ENCODE measurements at regions not wholly inside any gene's neighbourhood (a gene's known extent, or its start where the extent isn't known, plus 50 kb on each side); places are given as distances from the start of the nearest gene placed in this dataset.

GRCh38 chr5:6829150-6829784, 116.0 kb downstream of the TENT4A start:
- TF ChIP-seq EZH2phosphoT487 (IDR thresholded peaks at IDR 0.05; ENCODE audit: borderline replicate concordance, low read length) (no peak), CTCF (IDR thresholded peaks at IDR 0.05; ENCODE audit: low read depth, low read length, poor library complexity, severe bottlenecking) (no peak)
- H3K27ac ChIP-seq (ENCODE audit: low read depth, low read length), result no peak overlapping the region
- no peaks in the 10 kb centered on the region for H3K27me3 ChIP-seq (ENCODE audit: control insufficient read depth, low read length)
- H3K4me1 ChIP-seq (ENCODE audit: control insufficient read depth, low read length), result no peaks in the 10 kb centered on the region
- H3F3A ChIP-seq (ENCODE audit: control insufficient read depth, insufficient read depth), result no peaks in the 10 kb centered on the region
- H3K9me3 ChIP-seq (ENCODE audit: control insufficient read depth, insufficient read depth, low read length), result peaks cover 9% of the 10 kb centered on the region; the same call in 1 of the 2 replicates
- H3K36me3 ChIP-seq (ENCODE audit: control insufficient read depth, low read length), result no peaks in the 10 kb centered on the region
- H3K4me3 ChIP-seq (ENCODE audit: low read length), result no peak overlapping the region
- H3K79me2 ChIP-seq (ENCODE audit: control insufficient read depth, low read length), result no peaks in the 10 kb centered on the region
- no peaks in the 10 kb centered on the region for H4K20me1 ChIP-seq (ENCODE audit: control insufficient read depth, insufficient read depth, low read depth, low read length)
- H3K4me2 ChIP-seq (ENCODE audit: low read length), result no peak overlapping the region
- H3K9me2 ChIP-seq (replicated peaks; ENCODE audit: control insufficient read depth, low read length), result no peaks in the 10 kb centered on the region

GRCh38 chr5:6830643-6831239, 117.5 kb downstream of the TENT4A start:
- H3K9me3 ChIP-seq (ENCODE audit: control insufficient read depth, insufficient read depth, low read length), result peaks cover 9% of the 10 kb centered on the region; the same call in 1 of the 2 replicates
- H3K9me2 ChIP-seq (replicated peaks; ENCODE audit: control insufficient read depth, low read length), result no peaks in the 10 kb centered on the region
- no peaks in the 10 kb centered on the region for H3K36me3 ChIP-seq (ENCODE audit: control insufficient read depth, low read length)
- TF ChIP-seq CTCF (IDR thresholded peaks at IDR 0.05; ENCODE audit: low read depth, low read length, poor library complexity, severe bottlenecking), result no peak
- no peak for TF ChIP-seq EZH2phosphoT487 (IDR thresholded peaks at IDR 0.05; ENCODE audit: borderline replicate concordance, low read length)
- no peak overlapping the region for H3K27ac ChIP-seq (ENCODE audit: low read depth, low read length)
- no peaks in the 10 kb centered on the region for H3K4me1 ChIP-seq (ENCODE audit: control insufficient read depth, low read length)
- no peaks in the 10 kb centered on the region for H3K79me2 ChIP-seq (ENCODE audit: control insufficient read depth, low read length)
- no peaks in the 10 kb centered on the region for H3K27me3 ChIP-seq (ENCODE audit: control insufficient read depth, low read length)
- H3K4me3 ChIP-seq (ENCODE audit: low read length), result no peak overlapping the region
- H4K20me1 ChIP-seq (ENCODE audit: control insufficient read depth, insufficient read depth, low read depth, low read length), result no peaks in the 10 kb centered on the region
- no peak overlapping the region for H3K4me2 ChIP-seq (ENCODE audit: low read length)
- H3F3A ChIP-seq (ENCODE audit: control insufficient read depth, insufficient read depth), result no peaks in the 10 kb centered on the region

DNA sequence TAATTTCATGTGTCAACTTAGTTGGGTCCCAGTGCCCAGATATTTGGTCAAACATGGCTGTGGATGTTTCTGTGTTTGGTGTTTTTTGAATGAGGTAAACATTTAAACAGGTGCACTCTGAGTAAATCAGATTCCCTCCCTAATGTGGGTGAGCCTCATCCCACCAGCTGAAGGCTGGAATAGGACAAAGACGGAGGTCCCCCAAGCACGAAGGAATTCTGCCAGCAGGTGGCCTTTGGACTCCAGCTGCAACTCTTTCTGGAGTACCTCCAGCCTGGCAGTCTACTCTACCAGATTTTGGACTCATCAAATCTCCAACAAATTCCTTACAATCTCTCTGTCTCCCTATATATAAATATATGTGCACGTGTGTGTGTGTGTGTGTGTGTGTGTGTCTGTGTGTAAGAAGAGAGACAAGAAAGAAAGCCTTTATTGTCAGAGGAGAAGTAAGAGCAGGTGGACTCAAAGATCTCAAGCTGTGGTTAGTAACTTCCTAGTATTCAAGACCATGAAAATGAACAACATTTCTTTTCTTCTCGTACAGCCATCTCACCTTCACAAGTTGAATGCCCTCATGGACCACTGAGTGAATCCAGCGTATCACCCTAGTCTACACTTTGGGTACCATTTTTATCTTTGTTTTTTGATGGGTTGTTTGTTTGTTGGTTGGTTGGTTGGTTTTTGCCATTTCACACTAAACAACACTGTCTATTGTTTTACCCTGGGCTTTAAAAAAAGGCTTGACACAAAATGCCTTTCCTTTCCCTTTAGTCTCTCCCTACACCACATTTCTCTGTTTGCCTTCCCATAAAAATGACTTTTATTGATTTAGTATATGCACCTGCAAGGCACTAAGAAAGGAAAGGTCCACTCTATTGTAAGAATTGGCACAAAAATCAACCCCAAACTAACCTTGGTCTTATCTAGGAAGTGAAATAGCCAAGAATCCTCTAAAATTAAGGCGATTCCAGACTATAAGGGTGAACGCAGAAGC, 118.7 kb downstream of the TENT4A start:
- H3K4me3 ChIP-seq (ENCODE audit: low read length), result no peak overlapping the region
- no peaks in the 10 kb centered on the region for H3K79me2 ChIP-seq (ENCODE audit: control insufficient read depth, low read length)
- no peaks in the 10 kb centered on the region for H4K20me1 ChIP-seq (ENCODE audit: control insufficient read depth, insufficient read depth, low read depth, low read length)
- H3K9me2 ChIP-seq (replicated peaks; ENCODE audit: control insufficient read depth, low read length), result no peaks in the 10 kb centered on the region
- H3K4me2 ChIP-seq (ENCODE audit: low read length), result no peak overlapping the region
- no peaks in the 10 kb centered on the region for H3K27me3 ChIP-seq (ENCODE audit: control insufficient read depth, low read length)
- peaks cover 9% of the 10 kb centered on the region; the same call in 1 of the 2 replicates for H3K9me3 ChIP-seq (ENCODE audit: control insufficient read depth, insufficient read depth, low read length)
- no peak for TF ChIP-seq CTCF (IDR thresholded peaks at IDR 0.05; ENCODE audit: low read depth, low read length, poor library complexity, severe bottlenecking)
- no peak for TF ChIP-seq EZH2phosphoT487 (IDR thresholded peaks at IDR 0.05; ENCODE audit: borderline replicate concordance, low read length)
- no peaks in the 10 kb centered on the region for H3F3A ChIP-seq (ENCODE audit: control insufficient read depth, insufficient read depth)
- no peak overlapping the region for H3K27ac ChIP-seq (ENCODE audit: low read depth, low read length)
- H3K36me3 ChIP-seq (ENCODE audit: control insufficient read depth, low read length), result no peaks in the 10 kb centered on the region
- no peaks in the 10 kb centered on the region for H3K4me1 ChIP-seq (ENCODE audit: control insufficient read depth, low read length)
